Spleen (tissue), 11 donors: ENCODE measurements at regions not wholly inside any gene's neighbourhood (a gene's known extent, or its start where the extent isn't known, plus 50 kb on each side); places are given as distances from the start of the nearest gene placed in this dataset.

Experiments used
- DNase-seq: peaks from one replicate; pipeline ENCODE4 v3.0.0-alpha.2; 2020
- H3K27ac ChIP-seq, 8 donors: fragments of 200-600 bp; sonication (generic) in 7 of 8; 1 replicate in 4 of 8; 2 replicates in 4 of 8; pipeline versions ENCODE4 v1.5.0 to v1.8.0; 2016 to 2021; ENCODE audit warnings: inconsistent platforms in 4 of 8, mild to moderate bottlenecking in 4 of 8, moderate library complexity in 1 of 8
- H3K27me3 ChIP-seq, 7 donors: fragments of 200-600 bp; sonication (generic) in 6 of 7; replicated peaks in 1 of 7; 1 replicate in 4 of 7; 2 replicates in 3 of 7; pipeline versions ENCODE4 v1.5.0 to v1.8.0; 2016 to 2021; ENCODE audit warnings: inconsistent platforms in 3 of 7, mild to moderate bottlenecking in 1 of 7
- H3K36me3 ChIP-seq, 6 donors: fragments of 200-600 bp; sonication (generic) in 5 of 6; 1 replicate in 4 of 6; 2 replicates in 2 of 6; pipeline versions ENCODE4 v1.5.0 to v1.8.0; 2016 to 2021; ENCODE audit warnings: inconsistent platforms in 2 of 6
- H3K4me1 ChIP-seq, 6 donors: fragments of 200-600 bp; sonication (generic) in 5 of 6; 1 replicate in 3 of 6; 2 replicates in 3 of 6; pipeline versions ENCODE4 v1.5.0 to v1.8.0; 2016 to 2021; ENCODE audit warnings: inconsistent platforms in 3 of 6
- H3K4me3 ChIP-seq, 8 donors: fragments of 200-600 bp; sonication (generic) in 7 of 8; 1 replicate in 4 of 8; 2 replicates in 4 of 8; pipeline versions ENCODE4 v1.5.0 to v1.8.0; 2016 to 2021; ENCODE audit warnings: inconsistent platforms in 4 of 8, mild to moderate bottlenecking in 4 of 8, moderate library complexity in 2 of 8
- H3K9me3 ChIP-seq, 8 donors: fragments of 200-600 bp; sonication (generic) in 7 of 8; 1 replicate in 4 of 8; 2 replicates in 4 of 8; pipeline versions ENCODE4 v1.5.0 to v1.8.0; 2016 to 2021; ENCODE audit warnings: inconsistent platforms in 4 of 8
- CTCF ChIP-seq, 11 experiments: fragments of 200-600 bp in 7 of 11; fragments of 450-650 bp in 4 of 11; sonication (generic) in 4 of 11; IDR thresholded peaks in 8 of 11; conservative IDR thresholded peaks in 3 of 11; 1 replicate in 7 of 11; 2 replicates in 4 of 11; pipeline versions ENCODE4 v1.4.0 to v1.8.0; 2016 to 2021; ENCODE audit warnings: antibody characterized with exemption in 11 of 11, inconsistent platforms in 4 of 11, mild to moderate bottlenecking in 1 of 11
- POLR2A ChIP-seq, 3 donors: fragments of 450-650 bp; IDR thresholded peaks; one replicate each; pipeline ENCODE4 v1.5.1; 2017; ENCODE audit warnings: antibody characterized with exemption in 3 of 3, mild to moderate bottlenecking in 1 of 3
- POLR2AphosphoS5 ChIP-seq, 3 donors: sonication (generic); formaldehyde crosslinking; IDR thresholded peaks; one replicate each; pipeline ENCODE4 v1.5.1; 2017; ENCODE audit warnings: antibody characterized with exemption in 3 of 3
- WGBS, 5 donors: extraction: QIAGEN DNeasy Blood & Tissue Kit in 3 of 5; methylation state at CpG; one replicate each; pipeline versions ENCODE4 v1.1.5 to v1.1.7; 2013 to 2018; 5-methylcytosine and 5-hydroxymethylcytosine counted together
- intact Hi-C: fragments of 100-400 bp; cut with DNase I; formaldehyde crosslinking; loops from one replicate; pipeline ENCODE4 v1.15.0; 2023; ENCODE audit warnings: low total_unique reads
- donor health status: healthy with polysubstance abuse.
- donor health status: DM: no; HTN: no; CAD: no; lungs with moderate emphysema.
- donor health status: DM: no; HTN: no; CAD: no.
- donor health status: Bipolar disorder and iron deficiency.
- donor health status: healthy.
- donor health status: DM: no; HTN: no; CAD: no.
- donor health status: DM: yes; HTN: yes; CAD: no.

GRCh38 chr1:176341656-176342055 lies 121.3 kb upstream of the PAPPA2 start:
- intact Hi-C loops, result no loop called here
- no peaks in the 10 kb centered on the region for H3K27me3 ChIP-seq
- peaks cover 3 to 34% (median 27%) of the 10 kb centered on the region in 8 donors for H3K9me3 ChIP-seq
- no peaks in the 10 kb centered on the region for H3K36me3 ChIP-seq
- no peak overlapping the region for H3K4me3 ChIP-seq
- H3K4me1 ChIP-seq, result no peaks in the 10 kb centered on the region
- TF ChIP-seq POLR2A (IDR thresholded peaks at IDR 0.05), result no peak
- no peak for TF ChIP-seq CTCF (IDR thresholded peaks at IDR 0.05 in 8 of 11, conservative IDR thresholded peaks at IDR 0.05 in 3 of 11)
- TF ChIP-seq POLR2AphosphoS5 (IDR thresholded peaks at IDR 0.05), result no peak
- no peak overlapping the region for H3K27ac ChIP-seq
- no peak for DNase-seq
- WGBS, 5 donors, result 70 to 82% (median 77%) methylated on average over 3 of the region's 3 CpGs

GRCh38 chr1:176338877-176339276 lies 124.1 kb upstream of the PAPPA2 start:
- no peak overlapping the region for H3K4me3 ChIP-seq
- no peaks in the 10 kb centered on the region for H3K27me3 ChIP-seq
- no peaks in the 10 kb centered on the region for H3K36me3 ChIP-seq
- TF ChIP-seq POLR2AphosphoS5 (IDR thresholded peaks at IDR 0.05) (no peak), CTCF (IDR thresholded peaks at IDR 0.05 in 8 of 11, conservative IDR thresholded peaks at IDR 0.05 in 3 of 11) (no peak), POLR2A (IDR thresholded peaks at IDR 0.05) (no peak)
- 75 to 85% (median 77%) methylated on average over 6 of the region's 6 CpGs for WGBS, 5 donors
- no peaks in the 10 kb centered on the region for H3K4me1 ChIP-seq
- no peak for DNase-seq
- H3K9me3 ChIP-seq, result peaks cover 0 to 6% (median 3%) of the 10 kb centered on the region in 8 donors
- no peak overlapping the region for H3K27ac ChIP-seq
- intact Hi-C loops, result no loop called here

- no peak for DNase-seq
- Histone ChIP-seq H3K4me1 (no peaks in the 10 kb centered on the region), H3K36me3 (no peaks in the 10 kb centered on the region), H3K27me3 (no peaks in the 10 kb centered on the region), H3K4me3 (no peak overlapping the region), H3K27ac (no peak overlapping the region), H3K9me3 (peaks cover 0 to 5% (median 0%) of the 10 kb centered on the region in 8 donors)
- 43 to 65% (median 48%) methylated on average over 3 of the region's 3 CpGs for WGBS, 5 donors
- intact Hi-C loops, result no loop called here
- TF ChIP-seq POLR2A (IDR thresholded peaks at IDR 0.05), result no peak
- TF ChIP-seq POLR2AphosphoS5 (IDR thresholded peaks at IDR 0.05), result no peak
- TF ChIP-seq CTCF (IDR thresholded peaks at IDR 0.05 in 8 of 11, conservative IDR thresholded peaks at IDR 0.05 in 3 of 11), result no peak
These were observed 123.7 kb upstream of the COP1 start for GRCh38 chr1:176330782-176331181.

GRCh38 chr1:176325664-176326063 lies 118.6 kb upstream of the COP1 start:
- no peak overlapping the region for H3K4me3 ChIP-seq
- no peak for DNase-seq
- no peak overlapping the region for H3K27ac ChIP-seq
- TF ChIP-seq POLR2AphosphoS5 (IDR thresholded peaks at IDR 0.05) (no peak), POLR2A (IDR thresholded peaks at IDR 0.05) (no peak), CTCF (IDR thresholded peaks at IDR 0.05 in 8 of 11, conservative IDR thresholded peaks at IDR 0.05 in 3 of 11) (no peak)
- no peaks in the 10 kb centered on the region for H3K36me3 ChIP-seq
- H3K4me1 ChIP-seq, result no peaks in the 10 kb centered on the region
- H3K27me3 ChIP-seq, result peaks cover 0 to 4% (median 0%) of the 10 kb centered on the region in 7 donors
- WGBS, 5 donors, result 87 to 97% (median 94%) methylated on average over 1 of the region's 1 CpG
- no peaks in the 10 kb centered on the region for H3K9me3 ChIP-seq
- intact Hi-C loops, result no loop called here
